C4-2B (cell line): ENCODE measurements at regions not wholly inside any gene's neighbourhood (a gene's known extent, or its start where the extent isn't known, plus 50 kb on each side); places are given as distances from the start of the nearest gene placed in this dataset.

ENCODE experiments used
- ZFX ChIP-seq: fragments of 450-650 bp; IDR thresholded peaks from 2 replicates; pipeline ENCODE4 v1.6.1; 2017
- TF ChIP-seq, protein P1 (sequence below): fragments of 450-650 bp; conservative IDR thresholded peaks from 2 replicates; pipeline ENCODE4 v1.5.1; 2017; ENCODE audit warnings: mild to moderate bottlenecking

DNA sequence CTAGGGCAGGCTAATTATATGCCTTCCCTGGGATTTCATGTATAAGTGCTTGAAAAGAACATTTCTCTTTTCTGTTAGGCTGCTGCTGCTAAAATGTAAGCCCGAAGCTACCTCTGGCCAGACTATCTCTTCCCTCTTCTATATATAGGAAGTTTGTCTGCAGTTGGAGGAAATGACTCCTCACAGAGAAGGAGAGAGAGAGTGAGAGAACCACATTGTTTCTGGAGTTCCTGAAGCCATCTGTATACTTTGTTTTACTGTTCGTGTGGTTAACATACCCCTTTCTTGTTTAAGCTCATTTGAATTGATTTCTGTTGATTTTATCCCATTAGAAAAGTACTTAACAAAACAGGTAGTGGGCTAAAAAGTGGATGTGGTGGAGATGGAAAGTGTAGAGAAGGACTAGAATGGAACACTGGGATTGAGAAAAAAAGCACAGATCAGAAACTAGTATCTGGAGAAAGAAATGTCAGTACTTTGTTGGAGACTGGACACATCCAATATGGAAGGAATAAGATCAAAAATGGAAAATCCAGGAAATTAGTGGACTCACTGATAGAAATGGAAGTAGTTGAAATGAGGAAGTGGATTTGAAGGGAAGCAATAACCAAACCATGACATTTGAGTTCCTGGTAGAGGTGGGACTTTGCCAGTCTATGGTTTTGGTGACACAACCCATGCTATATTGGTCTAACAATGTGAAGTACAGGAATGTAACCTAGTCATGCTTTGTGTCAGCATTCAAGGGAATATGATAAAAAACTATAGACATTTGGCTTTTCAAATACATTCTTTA, 112.6 kb downstream of the TMA16 start:
- TF ChIP-seq, protein P1, sequence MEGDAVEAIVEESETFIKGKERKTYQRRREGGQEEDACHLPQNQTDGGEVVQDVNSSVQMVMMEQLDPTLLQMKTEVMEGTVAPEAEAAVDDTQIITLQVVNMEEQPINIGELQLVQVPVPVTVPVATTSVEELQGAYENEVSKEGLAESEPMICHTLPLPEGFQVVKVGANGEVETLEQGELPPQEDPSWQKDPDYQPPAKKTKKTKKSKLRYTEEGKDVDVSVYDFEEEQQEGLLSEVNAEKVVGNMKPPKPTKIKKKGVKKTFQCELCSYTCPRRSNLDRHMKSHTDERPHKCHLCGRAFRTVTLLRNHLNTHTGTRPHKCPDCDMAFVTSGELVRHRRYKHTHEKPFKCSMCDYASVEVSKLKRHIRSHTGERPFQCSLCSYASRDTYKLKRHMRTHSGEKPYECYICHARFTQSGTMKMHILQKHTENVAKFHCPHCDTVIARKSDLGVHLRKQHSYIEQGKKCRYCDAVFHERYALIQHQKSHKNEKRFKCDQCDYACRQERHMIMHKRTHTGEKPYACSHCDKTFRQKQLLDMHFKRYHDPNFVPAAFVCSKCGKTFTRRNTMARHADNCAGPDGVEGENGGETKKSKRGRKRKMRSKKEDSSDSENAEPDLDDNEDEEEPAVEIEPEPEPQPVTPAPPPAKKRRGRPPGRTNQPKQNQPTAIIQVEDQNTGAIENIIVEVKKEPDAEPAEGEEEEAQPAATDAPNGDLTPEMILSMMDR = no peak
- no peak for TF ChIP-seq ZFX
